Thyroid gland (tissue), 4 donors: ENCODE measurements at regions not wholly inside any gene's neighbourhood (a gene's known extent, or its start where the extent isn't known, plus 50 kb on each side); places are given as distances from the start of the nearest gene placed in this dataset.

ENCODE experiments used
- DNase-seq, 2 donors: peaks; one replicate each; pipeline ENCODE4 v3.0.0-alpha.2; 2019
- H3K27ac ChIP-seq, 3 donors: fragments of 200-600 bp; sonication (generic); 1 replicate in 2 of 3; 2 replicates in 1 of 3; pipeline ENCODE4 v1.5.1; 2016 to 2019; ENCODE audit warnings: mild to moderate bottlenecking in 1 of 3, moderate library complexity in 1 of 3
- H3K27me3 ChIP-seq: fragments of 200-600 bp; sonication (generic); one replicate; pipeline ENCODE4 v1.5.1; 2019
- H3K36me3 ChIP-seq, 2 donors: fragments of 200-600 bp; sonication (generic); one replicate each; pipeline ENCODE4 v1.5.1; 2016 to 2019
- H3K4me1 ChIP-seq, 2 donors: fragments of 200-600 bp; sonication (generic); one replicate each; pipeline ENCODE4 v1.5.1; 2017 to 2019
- H3K4me3 ChIP-seq, 3 donors: fragments of 200-600 bp; sonication (generic); replicated peaks in 1 of 3; 1 replicate in 2 of 3; 2 replicates in 1 of 3; pipeline ENCODE4 v1.5.1; 2016; ENCODE audit warnings: mild to moderate bottlenecking in 1 of 3
- H3K9me3 ChIP-seq: fragments of 200-600 bp; sonication (generic); one replicate; pipeline ENCODE4 v1.5.1; 2017
- POLR2A ChIP-seq, 2 donors: fragments of 450-650 bp; IDR thresholded peaks; one replicate each; pipeline ENCODE4 v1.6.1; 2017; ENCODE audit warnings: antibody characterized with exemption in 2 of 2, mild to moderate bottlenecking in 2 of 2, moderate library complexity in 1 of 2
- WGBS, 2 donors: methylation state at CpG; one replicate each; pipeline ENCODE4 v1.1.5; 2017; 5-methylcytosine and 5-hydroxymethylcytosine counted together
- intact Hi-C: fragments of 100-400 bp; cut with DNase I; formaldehyde crosslinking; loops from one replicate; pipeline ENCODE4 v1.15.1; 2023
- TF ChIP-seq, protein P1 (sequence below), 6 experiments: fragments of 200-600 bp in 3 of 6; fragments of 450-650 bp in 3 of 6; sonication (generic) in 3 of 6; IDR thresholded peaks; one replicate each; pipeline ENCODE4 v1.5.1; 2016 to 2019; ENCODE audit warnings: antibody characterized with exemption in 6 of 6, mild to moderate bottlenecking in 2 of 6, inconsistent platforms in 1 of 6, moderate library complexity in 1 of 6

DNA sequence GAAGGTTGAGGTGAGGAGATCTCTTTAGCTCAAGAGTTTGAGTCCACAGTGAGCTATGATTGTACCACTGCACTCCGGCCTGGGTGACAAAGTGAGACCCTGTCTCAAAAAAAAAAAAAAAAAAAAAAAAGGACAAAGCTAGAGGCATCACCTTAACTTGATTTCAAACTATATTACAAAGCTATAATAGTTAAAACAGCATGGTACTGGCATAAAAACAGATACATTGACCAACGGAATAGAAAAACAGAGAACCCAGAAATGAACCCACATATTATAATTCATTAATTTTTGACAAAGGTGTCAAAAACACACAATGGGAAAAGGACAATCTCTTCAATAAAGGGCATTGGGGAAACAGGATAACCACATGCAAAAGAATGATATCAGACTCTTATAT lies 50.8 kb upstream of the MBOAT1 start:
- 94 to 95% methylated on average over 2 of the region's 2 CpGs for WGBS, 2 donors
- no peaks in the 10 kb centered on the region for H3K36me3 ChIP-seq
- H3K4me1 ChIP-seq = no peaks in the 10 kb centered on the region
- H3K4me3 ChIP-seq = no peak overlapping the region
- no peak for DNase-seq
- no peaks in the 10 kb centered on the region for H3K9me3 ChIP-seq
- intact Hi-C loops = no loop called here
- TF ChIP-seq, protein P1, sequence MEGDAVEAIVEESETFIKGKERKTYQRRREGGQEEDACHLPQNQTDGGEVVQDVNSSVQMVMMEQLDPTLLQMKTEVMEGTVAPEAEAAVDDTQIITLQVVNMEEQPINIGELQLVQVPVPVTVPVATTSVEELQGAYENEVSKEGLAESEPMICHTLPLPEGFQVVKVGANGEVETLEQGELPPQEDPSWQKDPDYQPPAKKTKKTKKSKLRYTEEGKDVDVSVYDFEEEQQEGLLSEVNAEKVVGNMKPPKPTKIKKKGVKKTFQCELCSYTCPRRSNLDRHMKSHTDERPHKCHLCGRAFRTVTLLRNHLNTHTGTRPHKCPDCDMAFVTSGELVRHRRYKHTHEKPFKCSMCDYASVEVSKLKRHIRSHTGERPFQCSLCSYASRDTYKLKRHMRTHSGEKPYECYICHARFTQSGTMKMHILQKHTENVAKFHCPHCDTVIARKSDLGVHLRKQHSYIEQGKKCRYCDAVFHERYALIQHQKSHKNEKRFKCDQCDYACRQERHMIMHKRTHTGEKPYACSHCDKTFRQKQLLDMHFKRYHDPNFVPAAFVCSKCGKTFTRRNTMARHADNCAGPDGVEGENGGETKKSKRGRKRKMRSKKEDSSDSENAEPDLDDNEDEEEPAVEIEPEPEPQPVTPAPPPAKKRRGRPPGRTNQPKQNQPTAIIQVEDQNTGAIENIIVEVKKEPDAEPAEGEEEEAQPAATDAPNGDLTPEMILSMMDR (IDR thresholded peaks at IDR 0.05) = no peak
- TF ChIP-seq POLR2A (IDR thresholded peaks at IDR 0.05) = no peak
- H3K27ac ChIP-seq = no peak overlapping the region
- no peaks in the 10 kb centered on the region for H3K27me3 ChIP-seq

DNA sequence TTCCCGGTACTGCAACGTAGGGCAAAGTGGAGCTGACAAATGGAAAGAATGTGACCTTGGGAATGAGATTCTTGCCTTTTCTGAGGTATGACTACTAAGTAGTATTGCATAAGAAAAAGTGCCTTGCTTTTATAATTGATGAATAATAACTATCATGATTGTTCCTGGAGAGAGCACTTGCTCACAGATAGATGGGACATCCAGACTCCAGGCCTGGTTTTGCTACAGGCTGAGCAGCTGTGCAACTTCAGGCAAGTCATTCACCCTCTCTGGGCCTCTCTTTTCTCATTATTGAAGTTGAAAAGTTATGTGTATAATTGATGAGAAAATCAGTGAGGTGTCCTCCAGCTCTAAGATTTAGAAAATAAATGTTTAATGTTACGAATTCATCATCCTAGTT lies 53.6 kb upstream of the MBOAT1 start:
- Histone ChIP-seq H3K4me3 (no peak overlapping the region), H3K4me1 (no peaks in the 10 kb centered on the region), H3K27ac (no peak overlapping the region), H3K36me3 (no peaks in the 10 kb centered on the region), H3K27me3 (no peaks in the 10 kb centered on the region), H3K9me3 (no peaks in the 10 kb centered on the region)
- WGBS, 2 donors = 82 to 90% methylated on average over 3 of the region's 3 CpGs
- TF ChIP-seq POLR2A (IDR thresholded peaks at IDR 0.05) = no peak
- TF ChIP-seq, protein P1 (IDR thresholded peaks at IDR 0.05) = no peak
- intact Hi-C loops = no loop called here
- no peak for DNase-seq

DNA sequence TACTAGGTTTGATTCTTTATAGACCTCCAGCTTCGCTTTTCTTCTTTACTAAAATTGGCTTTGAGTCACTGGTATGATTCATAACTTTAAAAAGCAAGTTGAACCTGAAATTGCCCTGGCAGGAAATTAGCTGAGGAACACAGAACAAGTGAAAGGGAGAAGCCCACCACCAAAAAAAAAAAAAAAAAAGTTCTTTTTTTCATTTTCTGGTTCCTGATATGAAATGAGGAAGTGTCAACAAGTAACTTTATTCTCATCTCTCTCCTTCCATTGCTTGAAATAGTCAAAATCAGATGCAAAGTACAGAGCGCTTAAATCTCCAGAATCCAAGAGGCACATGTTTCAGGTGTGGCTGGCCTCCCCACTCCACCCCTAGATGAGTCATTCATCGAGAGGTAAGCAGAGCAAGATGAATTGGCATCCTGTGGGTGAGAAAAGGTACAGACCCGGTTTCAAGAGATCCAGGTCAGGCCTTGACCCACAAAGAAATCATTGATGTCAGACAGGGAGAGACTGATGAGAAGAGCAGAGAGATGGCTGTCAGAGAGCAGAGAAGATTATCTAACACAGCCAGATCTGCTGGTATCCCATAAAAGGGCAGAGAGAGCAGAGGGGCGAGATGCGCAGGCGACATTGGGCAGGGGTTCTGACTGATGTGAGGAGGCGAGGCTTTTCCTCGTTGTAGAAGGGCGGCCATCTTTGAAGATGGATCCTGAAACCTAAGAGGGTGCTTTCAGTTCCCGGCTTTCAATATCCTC lies 54.8 kb upstream of the MBOAT1 start:
- intact Hi-C loops = no loop called here
- TF ChIP-seq, protein P1 (IDR thresholded peaks at IDR 0.05) = no peak
- TF ChIP-seq POLR2A (IDR thresholded peaks at IDR 0.05) = no peak
- WGBS, 2 donors = 85 to 86% methylated on average over 11 of the region's 11 CpGs

DNA sequence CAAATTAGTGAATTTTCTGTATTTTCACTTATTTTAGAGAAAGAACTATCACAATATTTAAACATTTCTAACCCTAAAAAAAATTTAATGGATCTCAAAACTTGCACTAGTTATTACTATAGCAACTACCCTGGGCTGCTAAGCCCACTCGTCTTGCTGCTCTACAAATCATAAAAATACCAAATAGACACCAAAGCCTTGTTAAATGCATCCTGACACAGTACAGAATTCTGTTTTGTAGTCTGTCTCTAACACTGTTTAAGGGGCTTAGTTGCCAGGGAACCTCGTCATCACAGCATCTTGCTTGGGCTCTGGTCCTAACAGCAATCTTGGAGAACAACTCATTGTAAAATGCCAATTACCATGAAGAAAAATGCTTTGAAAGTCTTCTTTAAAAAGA lies 56.9 kb upstream of the MBOAT1 start:
- H3K9me3 ChIP-seq = no peaks in the 10 kb centered on the region
- H3K27me3 ChIP-seq = no peaks in the 10 kb centered on the region
- H3K4me1 ChIP-seq = no peaks in the 10 kb centered on the region
- TF ChIP-seq, protein P1 (IDR thresholded peaks at IDR 0.05) = no peak
- TF ChIP-seq POLR2A (IDR thresholded peaks at IDR 0.05) = no peak
- DNase-seq = no peak
- intact Hi-C loops = no loop called here
- 84 to 85% methylated on average over 2 of the region's 2 CpGs for WGBS, 2 donors
- no peak overlapping the region for H3K4me3 ChIP-seq
- no peak overlapping the region for H3K27ac ChIP-seq
- no peaks in the 10 kb centered on the region for H3K36me3 ChIP-seq

More for the DNA sequence above, 54.8 kb upstream of the MBOAT1 start:
- Histone ChIP-seq H3K4me1 (no peaks in the 10 kb centered on the region), H3K27me3 (no peaks in the 10 kb centered on the region), H3K9me3 (no peaks in the 10 kb centered on the region), H3K36me3 (no peaks in the 10 kb centered on the region), H3K4me3 (no peak overlapping the region), H3K27ac (no peak overlapping the region)
- DNase-seq = no peak

DNA sequence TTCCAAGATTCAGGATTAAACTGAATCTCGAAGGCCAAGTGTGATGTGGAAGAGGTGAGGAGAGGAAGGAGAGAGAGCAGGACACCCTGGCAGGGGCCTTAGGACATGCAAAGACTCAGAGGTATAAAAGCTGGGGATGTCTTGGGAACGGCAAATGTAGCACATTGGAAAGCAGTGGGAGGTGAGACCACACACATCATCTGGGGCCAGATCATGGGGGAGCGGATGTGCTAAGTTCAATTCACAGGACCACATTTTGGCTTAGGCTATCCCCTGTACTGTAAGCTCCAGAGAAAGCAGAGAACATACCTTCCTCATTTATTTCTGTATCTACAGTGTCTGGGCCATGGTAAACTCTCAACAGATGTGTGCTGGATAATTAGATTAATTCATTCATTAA lies 59.5 kb upstream of the MBOAT1 start:
- intact Hi-C loops = no loop called here
- H3K36me3 ChIP-seq = no peaks in the 10 kb centered on the region
- H3K9me3 ChIP-seq = no peaks in the 10 kb centered on the region
- DNase-seq = no peak
- H3K27ac ChIP-seq = no peak overlapping the region
- H3K4me3 ChIP-seq = no peak overlapping the region
- TF ChIP-seq POLR2A (IDR thresholded peaks at IDR 0.05) = no peak
- TF ChIP-seq, protein P1 (IDR thresholded peaks at IDR 0.05) = no peak
- no peaks in the 10 kb centered on the region for H3K4me1 ChIP-seq
- WGBS, 2 donors = 72 to 75% methylated on average over 3 of the region's 3 CpGs
- no peaks in the 10 kb centered on the region for H3K27me3 ChIP-seq
